HG03095 (cell line): ENCODE measurements at regions not wholly inside any gene's neighbourhood (a gene's known extent, or its start where the extent isn't known, plus 50 kb on each side); places are given as distances from the start of the nearest gene placed in this dataset.
"Not testable (repeated sequence)": the region's sequence is repeated elsewhere in the genome, so short reads cannot be mapped to it uniquely, and the experiment has no call there.

Source experiments
- ATAC-seq: cut with Tn5 transposase; IDR thresholded peaks from one replicate; pipeline ENCODE4 v1.9.1; 2021; ENCODE audit warnings: moderate library complexity; ENCODE audit not compliant: unreplicated experiment

GRCh38 chr1:232357416-232357815 is 272.5 kb downstream of the SIPA1L2 start:
- ATAC-seq: no peak

GRCh38 chr1:232355162-232356006 is 274.5 kb downstream of the SIPA1L2 start:
- ATAC-seq: no peak

GRCh38 chr1:232353001-232353400 is 276.9 kb downstream of the SIPA1L2 start:
- no peak for ATAC-seq

GRCh38 chr1:232352366-232352765 is 277.6 kb downstream of the SIPA1L2 start:
- no peak for ATAC-seq

- no peak for ATAC-seq
Observed at GRCh38 chr1:232351335-232351734, 278.6 kb downstream of the SIPA1L2 start.

- no peak for ATAC-seq
Observed at GRCh38 chr1:232346844-232347243, 283.1 kb downstream of the SIPA1L2 start.

GRCh38 chr1:232344791-232345399 is 285.0 kb downstream of the SIPA1L2 start:
- ATAC-seq: no peak

- not testable (repeated sequence) for ATAC-seq
Observed at GRCh38 chr1:232344186-232344585, 285.7 kb downstream of the SIPA1L2 start.

GRCh38 chr1:232340446-232340845 is 289.5 kb downstream of the SIPA1L2 start:
- ATAC-seq: no peak

GRCh38 chr1:232339073-232339472 is 290.9 kb downstream of the SIPA1L2 start:
- ATAC-seq: no peak

- no peak for ATAC-seq
Observed at GRCh38 chr1:232335741-232336293, 294.1 kb downstream of the SIPA1L2 start.

GRCh38 chr1:232335261-232335660 is 294.7 kb downstream of the SIPA1L2 start:
- ATAC-seq: no peak

- ATAC-seq: no peak
Observed at GRCh38 chr1:232334811-232335210, 295.1 kb downstream of the SIPA1L2 start.

GRCh38 chr1:232334246-232334645 is 295.7 kb downstream of the SIPA1L2 start:
- no peak for ATAC-seq

- ATAC-seq: no peak
Observed at GRCh38 chr1:232333419-232333767, 296.5 kb downstream of the SIPA1L2 start.

GRCh38 chr1:232332710-232333418 is 297.1 kb downstream of the SIPA1L2 start:
- not testable (repeated sequence) for ATAC-seq

- ATAC-seq: no peak
Observed at GRCh38 chr1:232329103-232329813, 300.7 kb downstream of the SIPA1L2 start.

GRCh38 chr1:232328486-232329102 is 301.3 kb downstream of the SIPA1L2 start:
- ATAC-seq: no peak

GRCh38 chr1:232327899-232328298 is 302.0 kb downstream of the SIPA1L2 start:
- ATAC-seq: no peak

- no peak for ATAC-seq
Observed at GRCh38 chr1:232327269-232327668, 302.7 kb downstream of the SIPA1L2 start.
